HUES6 (cell line): ENCODE measurements at regions not wholly inside any gene's neighbourhood (a gene's known extent, or its start where the extent isn't known, plus 50 kb on each side); places are given as distances from the start of the nearest gene placed in this dataset.
A peak's percentile ranks its signal among the peaks of the same experiment; 100 is the strongest.

Experiments
- H3K27ac ChIP-seq: 2 replicates; pipeline ENCODE4 v1.7.0; 2013; ENCODE audit warnings: low read depth, mild to moderate bottlenecking, low read length, inconsistent platforms
- H3K27me3 ChIP-seq: 2 replicates; pipeline ENCODE4 v1.6.1; 2013; ENCODE audit warnings: low read length; ENCODE audit not compliant: control insufficient read depth, insufficient read depth
- H3K36me3 ChIP-seq: 2 replicates; pipeline ENCODE4 v1.6.1; 2013; ENCODE audit warnings: low read length; ENCODE audit not compliant: control insufficient read depth, insufficient read depth
- H3K4me1 ChIP-seq: 2 replicates; pipeline ENCODE4 v1.6.1; 2013; ENCODE audit warnings: low read length; ENCODE audit not compliant: control insufficient read depth, insufficient read depth
- H3K4me3 ChIP-seq: 2 replicates; pipeline ENCODE4 v1.5.1; 2013; ENCODE audit warnings: low read depth, low read length
- H3K9ac ChIP-seq: one replicate; pipeline ENCODE4 v1.6.1; 2013; ENCODE audit warnings: mild to moderate bottlenecking, low read length
- H3K9me3 ChIP-seq: 2 replicates; pipeline ENCODE4 v1.6.1; 2013; ENCODE audit warnings: low read depth, low read length; ENCODE audit not compliant: control insufficient read depth, insufficient read depth

GRCh38 chrX:40485973-40486372, 94.8 kb upstream of the ATP6AP2 start:
- H3K9me3 ChIP-seq, result peaks cover 35% of the 10 kb centered on the region
- no peak overlapping the region for H3K9ac ChIP-seq
- no peaks in the 10 kb centered on the region for H3K27me3 ChIP-seq
- H3K4me3 ChIP-seq, result no peak overlapping the region
- H3K27ac ChIP-seq, result no peak overlapping the region
- peaks cover 21% of the 10 kb centered on the region for H3K4me1 ChIP-seq
- H3K36me3 ChIP-seq, result no peaks in the 10 kb centered on the region

GRCh38 chrX:40485102-40485826, 95.5 kb upstream of the ATP6AP2 start:
- Histone ChIP-seq H3K9ac (no peak overlapping the region), H3K4me1 (peaks cover 18% of the 10 kb centered on the region), H3K36me3 (no peaks in the 10 kb centered on the region), H3K27ac (no peak overlapping the region), H3K4me3 (no peak overlapping the region), H3K9me3 (peaks cover 39% of the 10 kb centered on the region), H3K27me3 (no peaks in the 10 kb centered on the region)

- Histone ChIP-seq H3K4me3 (no peak overlapping the region), H3K4me1 (peaks cover 18% of the 10 kb centered on the region), H3K9me3 (peaks cover 40% of the 10 kb centered on the region), H3K27ac (no peak overlapping the region), H3K9ac (no peak overlapping the region), H3K27me3 (no peaks in the 10 kb centered on the region), H3K36me3 (no peaks in the 10 kb centered on the region)
Measured at GRCh38 chrX:40484408-40485091, 96.2 kb upstream of the ATP6AP2 start.

- peaks cover 19% of the 10 kb centered on the region for H3K4me1 ChIP-seq
- H3K4me3 ChIP-seq, result no peak overlapping the region
- no peak overlapping the region for H3K27ac ChIP-seq
- H3K9ac ChIP-seq, result no peak overlapping the region
- peaks cover 37% of the 10 kb centered on the region for H3K9me3 ChIP-seq
- no peaks in the 10 kb centered on the region for H3K27me3 ChIP-seq
- no peaks in the 10 kb centered on the region for H3K36me3 ChIP-seq
Measured at GRCh38 chrX:40483502-40483901, 97.3 kb upstream of the ATP6AP2 start.

GRCh38 chrX:40479777-40480318, 100.9 kb upstream of the ATP6AP2 start:
- no peak overlapping the region for H3K27ac ChIP-seq
- H3K36me3 ChIP-seq, result no peaks in the 10 kb centered on the region
- H3K27me3 ChIP-seq, result no peaks in the 10 kb centered on the region
- H3K4me1 ChIP-seq, result peaks cover 40% of the 10 kb centered on the region
- no peak overlapping the region for H3K9ac ChIP-seq
- no peak overlapping the region for H3K4me3 ChIP-seq
- H3K9me3 ChIP-seq, result peaks cover 15% of the 10 kb centered on the region

- Histone ChIP-seq H3K27ac (no peak overlapping the region), H3K9ac (no peak overlapping the region), H3K4me1 (peaks cover 37% of the 10 kb centered on the region), H3K27me3 (no peaks in the 10 kb centered on the region), H3K36me3 (no peaks in the 10 kb centered on the region), H3K4me3 (no peak overlapping the region), H3K9me3 (peaks cover 14% of the 10 kb centered on the region)
Measured at GRCh38 chrX:40478474-40479065, 102.2 kb upstream of the ATP6AP2 start.

GRCh38 chrX:40476958-40477357, 103.8 kb upstream of the ATP6AP2 start:
- no peak overlapping the region for H3K27ac ChIP-seq
- peaks cover 42% of the 10 kb centered on the region for H3K4me1 ChIP-seq
- H3K4me3 ChIP-seq, result no peak overlapping the region
- H3K9me3 ChIP-seq, result peaks cover 9% of the 10 kb centered on the region
- H3K9ac ChIP-seq, result no peak overlapping the region
- no peaks in the 10 kb centered on the region for H3K27me3 ChIP-seq
- H3K36me3 ChIP-seq, result no peaks in the 10 kb centered on the region

GRCh38 chrX:40474645-40475044, 106.1 kb upstream of the ATP6AP2 start:
- peaks cover 46% of the 10 kb centered on the region for H3K4me1 ChIP-seq
- H3K4me3 ChIP-seq, result peak overlapping the region; percentile 16; the same call in 1 of the 2 replicates
- no peaks in the 10 kb centered on the region for H3K27me3 ChIP-seq
- H3K9me3 ChIP-seq, result peaks cover 8% of the 10 kb centered on the region
- H3K9ac ChIP-seq, result peak overlapping the region; percentile 11
- no peaks in the 10 kb centered on the region for H3K36me3 ChIP-seq
- no peak overlapping the region for H3K27ac ChIP-seq

- H3K27ac ChIP-seq, result no peak overlapping the region
- H3K27me3 ChIP-seq, result no peaks in the 10 kb centered on the region
- H3K4me3 ChIP-seq, result no peak overlapping the region
- peaks cover 46% of the 10 kb centered on the region for H3K4me1 ChIP-seq
- H3K9ac ChIP-seq, result no peak overlapping the region
- no peaks in the 10 kb centered on the region for H3K36me3 ChIP-seq
- peaks cover 4% of the 10 kb centered on the region for H3K9me3 ChIP-seq
Measured at GRCh38 chrX:40474205-40474626, 106.6 kb upstream of the ATP6AP2 start.

- H3K4me3 ChIP-seq, result no peak overlapping the region
- H3K27ac ChIP-seq, result no peak overlapping the region
Measured at GRCh38 chrX:40473460-40474204, 107.1 kb upstream of the ATP6AP2 start.

More at GRCh38 chrX:40473460-40474204, 107.1 kb upstream of the ATP6AP2 start:
- Histone ChIP-seq H3K27me3 (no peaks in the 10 kb centered on the region), H3K9me3 (peaks cover 3% of the 10 kb centered on the region; the same call in 1 of the 2 replicates), H3K36me3 (no peaks in the 10 kb centered on the region), H3K9ac (no peak overlapping the region), H3K4me1 (peaks cover 46% of the 10 kb centered on the region)
